ENCODE measurements at regions not wholly inside any gene's neighbourhood (a gene's known extent, or its start where the extent isn't known, plus 50 kb on each side); places are given as distances from the start of the nearest gene placed in this dataset.

DNA sequence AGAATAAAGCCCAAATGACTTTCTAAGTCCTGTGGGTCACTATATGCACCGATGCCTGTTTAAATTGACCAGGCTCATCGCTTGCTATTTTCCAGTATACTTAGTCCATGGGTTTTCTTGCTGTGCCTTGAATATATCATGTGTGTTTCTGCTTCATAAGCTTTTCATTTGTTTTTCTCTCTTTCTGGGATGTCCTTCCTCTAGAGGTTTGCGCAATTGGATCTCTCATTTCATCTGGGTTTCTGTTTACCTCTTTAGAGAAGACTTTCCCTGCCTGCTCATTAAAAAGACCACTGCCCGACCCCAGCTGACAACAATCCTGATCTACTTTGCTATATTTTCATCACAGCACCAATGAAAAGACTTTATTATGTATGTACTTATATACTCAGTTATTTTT, 150.9 kb upstream of the CYRIA start:
- TF ChIP-seq, protein P1, sequence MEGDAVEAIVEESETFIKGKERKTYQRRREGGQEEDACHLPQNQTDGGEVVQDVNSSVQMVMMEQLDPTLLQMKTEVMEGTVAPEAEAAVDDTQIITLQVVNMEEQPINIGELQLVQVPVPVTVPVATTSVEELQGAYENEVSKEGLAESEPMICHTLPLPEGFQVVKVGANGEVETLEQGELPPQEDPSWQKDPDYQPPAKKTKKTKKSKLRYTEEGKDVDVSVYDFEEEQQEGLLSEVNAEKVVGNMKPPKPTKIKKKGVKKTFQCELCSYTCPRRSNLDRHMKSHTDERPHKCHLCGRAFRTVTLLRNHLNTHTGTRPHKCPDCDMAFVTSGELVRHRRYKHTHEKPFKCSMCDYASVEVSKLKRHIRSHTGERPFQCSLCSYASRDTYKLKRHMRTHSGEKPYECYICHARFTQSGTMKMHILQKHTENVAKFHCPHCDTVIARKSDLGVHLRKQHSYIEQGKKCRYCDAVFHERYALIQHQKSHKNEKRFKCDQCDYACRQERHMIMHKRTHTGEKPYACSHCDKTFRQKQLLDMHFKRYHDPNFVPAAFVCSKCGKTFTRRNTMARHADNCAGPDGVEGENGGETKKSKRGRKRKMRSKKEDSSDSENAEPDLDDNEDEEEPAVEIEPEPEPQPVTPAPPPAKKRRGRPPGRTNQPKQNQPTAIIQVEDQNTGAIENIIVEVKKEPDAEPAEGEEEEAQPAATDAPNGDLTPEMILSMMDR (IDR thresholded peaks at IDR 0.05; ENCODE audit: low read length, missing control alignments): no peak
- no peak overlapping the region for H3K4me3 ChIP-seq (replicated peaks; ENCODE audit: low read depth, low read length)
- no peak for DNase-seq (ENCODE audit: low read depth)

DNA sequence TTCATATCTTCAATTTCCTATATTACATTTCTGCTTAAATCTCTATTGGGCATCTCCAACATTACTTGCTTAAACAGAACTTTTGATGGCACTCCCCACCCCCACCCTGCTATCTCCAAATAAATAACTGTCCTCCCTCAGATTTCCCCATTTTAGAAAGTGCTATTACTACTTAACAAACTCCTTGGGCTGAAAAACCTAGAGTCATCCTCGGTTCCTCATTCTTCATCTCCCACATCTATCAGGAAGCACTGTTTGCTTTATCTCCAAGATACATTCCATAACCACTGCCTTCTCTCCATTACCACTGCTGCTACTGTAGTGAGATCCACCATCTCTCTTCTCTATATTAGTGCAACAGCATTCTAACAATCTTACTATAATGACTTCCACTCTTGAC, 150.4 kb upstream of the CYRIA start:
- no peak overlapping the region for H3K4me3 ChIP-seq (replicated peaks; ENCODE audit: low read depth, low read length)
- no peak for DNase-seq (ENCODE audit: low read depth)
- TF ChIP-seq, protein P1 (IDR thresholded peaks at IDR 0.05; ENCODE audit: low read length, missing control alignments): no peak

DNA sequence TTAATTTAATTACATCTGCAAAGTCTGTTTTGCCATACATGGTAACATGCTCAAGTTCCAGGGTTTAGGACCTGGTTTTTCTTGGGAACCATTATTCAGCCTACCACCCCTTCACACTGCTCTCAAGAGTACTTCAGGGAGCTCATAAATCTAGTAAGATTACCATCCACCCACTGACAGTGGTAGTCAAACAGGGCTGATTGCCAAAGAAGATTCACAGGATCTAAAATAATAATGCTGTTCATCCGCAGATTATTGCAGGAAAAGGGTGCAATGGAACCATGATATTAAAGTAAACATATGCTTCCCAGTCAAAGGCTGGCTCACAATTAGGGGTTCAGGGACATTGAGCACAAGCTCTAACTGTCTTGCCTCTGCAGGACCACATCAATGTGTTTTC, 148.0 kb upstream of the CYRIA start:
- DNase-seq (ENCODE audit: low read depth): no peak
- TF ChIP-seq, protein P1 (IDR thresholded peaks at IDR 0.05; ENCODE audit: low read length, missing control alignments): no peak
- no peak overlapping the region for H3K4me3 ChIP-seq (replicated peaks; ENCODE audit: low read depth, low read length)

DNA sequence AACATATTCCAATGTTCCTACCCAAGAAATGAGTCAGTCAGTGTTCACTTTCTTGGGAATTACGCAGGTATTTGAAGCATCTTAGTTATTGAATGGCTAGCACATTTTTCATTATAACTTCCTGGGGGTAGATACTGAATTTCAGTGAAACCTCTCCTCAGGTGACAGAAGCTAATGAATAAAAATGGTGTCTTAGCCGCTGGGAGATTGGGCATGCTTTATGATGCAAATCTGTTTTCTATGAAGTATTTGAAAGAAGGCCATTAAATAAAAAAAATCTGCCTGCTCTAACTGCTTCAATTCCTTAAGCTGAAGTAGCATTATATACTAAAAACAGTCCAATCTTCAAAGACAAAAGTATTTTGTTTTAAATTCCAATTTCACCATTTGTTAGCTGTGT, 132.8 kb upstream of the CYRIA start:
- TF ChIP-seq, protein P1 (IDR thresholded peaks at IDR 0.05; ENCODE audit: low read length, missing control alignments): no peak
- H3K4me3 ChIP-seq (replicated peaks; ENCODE audit: low read depth, low read length): no peak overlapping the region
- DNase-seq (ENCODE audit: low read depth): no peak

DNA sequence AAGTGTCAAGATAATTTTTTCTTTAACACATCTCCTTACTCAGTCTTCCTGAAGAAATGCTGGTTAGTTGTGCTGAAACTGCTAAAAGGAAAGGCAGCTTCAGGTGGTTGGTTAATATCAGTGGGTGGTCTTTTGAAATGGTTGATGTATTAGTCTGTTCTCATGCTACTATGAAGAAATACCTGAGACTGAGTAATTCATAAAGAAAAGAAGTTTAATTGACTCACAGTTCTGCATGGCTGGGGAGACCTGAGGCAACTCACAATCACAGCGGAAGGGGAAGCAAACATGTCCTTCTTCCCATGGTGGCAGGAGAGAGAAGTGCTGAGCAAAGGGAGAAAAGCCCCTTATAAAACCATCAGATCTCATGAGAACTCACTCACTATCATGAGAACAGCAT, 125.9 kb upstream of the CYRIA start:
- TF ChIP-seq, protein P1 (IDR thresholded peaks at IDR 0.05; ENCODE audit: low read length, missing control alignments): no peak
- DNase-seq (ENCODE audit: low read depth): no peak

DNA sequence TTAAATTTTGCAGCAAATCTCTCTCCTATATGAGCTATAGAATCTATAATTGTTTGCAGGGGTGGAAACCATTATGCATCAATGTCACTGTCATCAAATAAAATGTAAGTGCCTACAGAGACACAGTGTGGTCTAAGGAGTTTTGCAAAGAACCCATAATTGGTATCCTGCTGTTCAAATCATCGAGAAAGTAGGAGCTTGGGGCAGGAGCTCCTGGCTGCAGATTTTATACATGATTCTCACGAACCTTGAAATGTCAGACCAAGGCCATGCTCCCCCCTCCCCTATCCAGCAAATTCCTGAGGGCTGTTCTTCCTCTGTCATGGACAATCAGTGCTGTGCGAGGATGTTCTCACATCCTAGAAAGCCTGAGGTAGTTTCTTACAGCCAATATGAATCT, 119.5 kb upstream of the CYRIA start:
- no peak for DNase-seq (ENCODE audit: low read depth)
- H3K4me3 ChIP-seq (replicated peaks; ENCODE audit: low read depth, low read length): no peak overlapping the region
- TF ChIP-seq, protein P1 (IDR thresholded peaks at IDR 0.05; ENCODE audit: low read length, missing control alignments): no peak

More for the DNA sequence above, 125.9 kb upstream of the CYRIA start:
- H3K4me3 ChIP-seq (replicated peaks; ENCODE audit: low read depth, low read length): no peak overlapping the region

DNA sequence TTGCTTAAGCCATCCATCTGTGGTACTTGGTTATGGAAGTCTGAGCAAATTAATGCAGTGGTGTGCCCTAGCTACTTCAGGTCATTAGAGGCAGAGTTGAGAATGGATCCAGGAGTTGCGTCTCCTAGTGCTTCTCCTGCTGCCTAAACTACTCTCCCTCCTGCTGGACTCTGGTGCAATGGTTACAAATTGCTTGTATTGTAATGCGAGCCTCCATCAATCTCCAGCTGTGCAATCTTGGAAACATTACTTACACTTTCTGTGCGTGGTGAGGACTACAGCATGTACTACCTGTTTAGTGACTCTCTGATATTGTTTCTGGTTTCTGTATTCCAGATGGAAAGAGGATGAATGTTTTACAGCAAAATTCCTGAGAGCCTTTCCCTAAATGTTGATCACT, 119.0 kb upstream of the CYRIA start:
- DNase-seq (ENCODE audit: low read depth): no peak
- TF ChIP-seq, protein P1 (IDR thresholded peaks at IDR 0.05; ENCODE audit: low read length, missing control alignments): no peak
- H3K4me3 ChIP-seq (replicated peaks; ENCODE audit: low read depth, low read length): no peak overlapping the region

Data from fibroblast of pulmonary artery (primary cell).